Pancreas (tissue), 10 donors: ENCODE measurements at regions not wholly inside any gene's neighbourhood (a gene's known extent, or its start where the extent isn't known, plus 50 kb on each side); places are given as distances from the start of the nearest gene placed in this dataset.

Experiments
- ATAC-seq, 4 donors: fragments of 200-7000 bp; cut with Tn5 transposase; one replicate each; pipeline versions ENCODE4 v1.8.0 to v1.9.1; 2020; ENCODE audit warnings: mild to moderate bottlenecking in 4 of 4, moderate library complexity in 4 of 4
- DNase-seq, 6 donors: peaks; one replicate each; pipeline ENCODE4 v3.0.0-alpha.2; 2020
- FAIRE-seq: peaks from 2 replicates; lab custom pipeline; 2012; peaks lifted over from hg19 to GRCh38; lab: Jason Lieb, UNC
- H3K27ac ChIP-seq, 4 donors: fragments of 200-600 bp; sonication (generic); 1 replicate in 3 of 4; 2 replicates in 1 of 4; pipeline versions ENCODE4 v1.5.0 to v1.8.0; 2020
- H3K27me3 ChIP-seq, 4 donors: fragments of 200-600 bp; one replicate each; pipeline ENCODE4 v1.8.0; 2021
- H3K36me3 ChIP-seq, 3 donors: fragments of 200-600 bp; sonication (generic) in 1 of 3; one replicate each; pipeline versions ENCODE4 v1.5.0 to v1.8.0; 2020 to 2021
- H3K4me1 ChIP-seq, 3 donors: fragments of 200-600 bp; one replicate each; pipeline ENCODE4 v1.8.0; 2021
- H3K4me3 ChIP-seq, 4 donors: fragments of 200-600 bp; sonication (generic) in 2 of 4; one replicate each; pipeline versions ENCODE4 v1.5.0 to v1.8.0; 2020 to 2021
- H3K9me3 ChIP-seq, 4 donors: fragments of 200-600 bp; one replicate each; pipeline ENCODE4 v1.8.0; 2021
- CTCF ChIP-seq, 4 donors: fragments of 200-600 bp; sonication (generic) in 3 of 4; IDR thresholded peaks; one replicate each; pipeline versions ENCODE4 v1.5.0 to v1.8.0; 2021; ENCODE audit warnings: antibody characterized with exemption in 4 of 4
- WGBS, 2 donors: extraction: QIAGEN DNeasy Blood & Tissue Kit; methylation state at CpG; one replicate each; pipeline ENCODE4 v1.1.7; 2013; 5-methylcytosine and 5-hydroxymethylcytosine counted together
- intact Hi-C, 3 donors: fragments of 100-400 bp; cut with DNase I; formaldehyde crosslinking; loops; one replicate each; pipeline versions ENCODE4 v1.11.1 to v1.14.2; 2022
- donor health status: healthy with polysubstance abuse.
- donor health status: DM: no; HTN: no; CAD: no; lungs with moderate emphysema.
- donor health status: DM: no; HTN: no; CAD: no.
- donor health status: control.
- donor health status: control.
- donor health status: Bipolar disorder and iron deficiency.
- donor health status: DM: yes; HTN: yes; CAD: no.
- donor health status: DM: no; HTN: no; CAD: no.
- donor health status: DM: no; HTN: no; CAD: no.
- donor health status: DM: yes; HTN: yes; CAD: no.

GRCh38 chr9:4389003-4389402 lies 89.1 kb upstream of the GLIS3 start:
- FAIRE-seq: no peak

GRCh38 chr9:4386819-4387218 lies 87.0 kb upstream of the GLIS3 start:
- ATAC-seq: no peak
- 86 to 91% methylated on average over 3 of the region's 3 CpGs for WGBS, 2 donors
- Histone ChIP-seq H3K4me3 (no peak overlapping the region), H3K9me3 (no peaks in the 10 kb centered on the region), H3K27ac (no peak overlapping the region), H3K36me3 (no peaks in the 10 kb centered on the region), H3K27me3 (no peaks in the 10 kb centered on the region), H3K4me1 (no peaks in the 10 kb centered on the region)
- no peak for FAIRE-seq
- intact Hi-C loops: no loop called here
- no peak for DNase-seq
- no peak for TF ChIP-seq CTCF (IDR thresholded peaks at IDR 0.05)

More at GRCh38 chr9:4389003-4389402, 89.1 kb upstream of the GLIS3 start:
- no peaks in the 10 kb centered on the region for H3K4me1 ChIP-seq
- WGBS, 2 donors: 67 to 86% methylated on average over 5 of the region's 5 CpGs
- intact Hi-C loops: no loop called here
- H3K27me3 ChIP-seq: no peaks in the 10 kb centered on the region
- DNase-seq: no peak
- H3K27ac ChIP-seq: no peak overlapping the region
- no peak for ATAC-seq
- no peak for TF ChIP-seq CTCF (IDR thresholded peaks at IDR 0.05)
- no peaks in the 10 kb centered on the region for H3K36me3 ChIP-seq
- H3K4me3 ChIP-seq: no peak overlapping the region
- no peaks in the 10 kb centered on the region for H3K9me3 ChIP-seq

- WGBS, 2 donors: 59 to 69% methylated on average over 5 of the region's 5 CpGs
- Histone ChIP-seq H3K27ac (no peak overlapping the region), H3K4me1 (no peaks in the 10 kb centered on the region), H3K4me3 (no peak overlapping the region), H3K9me3 (no peaks in the 10 kb centered on the region), H3K27me3 (no peaks in the 10 kb centered on the region), H3K36me3 (no peaks in the 10 kb centered on the region)
- no peak for ATAC-seq
- FAIRE-seq: no peak
- DNase-seq: no peak
- intact Hi-C loops: no loop called here
- no peak for TF ChIP-seq CTCF (IDR thresholded peaks at IDR 0.05)
These were observed 84.9 kb upstream of the GLIS3 start for GRCh38 chr9:4384750-4385149.

- TF ChIP-seq CTCF (IDR thresholded peaks at IDR 0.05): peak in 1 of 4 donors; percentile 8
- Histone ChIP-seq H3K9me3 (no peaks in the 10 kb centered on the region), H3K36me3 (no peaks in the 10 kb centered on the region), H3K27me3 (no peaks in the 10 kb centered on the region), H3K4me3 (no peak overlapping the region), H3K27ac (no peak overlapping the region), H3K4me1 (no peaks in the 10 kb centered on the region)
- 41 to 46% methylated on average over 4 of the region's 4 CpGs for WGBS, 2 donors
- peak; percentile 63 for FAIRE-seq
- ATAC-seq: peak in 3 of 4 donors; percentile 45 to 64 (median 58)
- DNase-seq: no peak
- intact Hi-C loops: no loop called here
These were observed 83.0 kb upstream of the GLIS3 start for GRCh38 chr9:4382722-4383317.

- Histone ChIP-seq H3K36me3 (no peaks in the 10 kb centered on the region), H3K4me3 (no peak overlapping the region), H3K4me1 (no peaks in the 10 kb centered on the region), H3K9me3 (no peaks in the 10 kb centered on the region), H3K27me3 (no peaks in the 10 kb centered on the region), H3K27ac (no peak overlapping the region)
- WGBS, 2 donors: 79 to 88% methylated on average over 4 of the region's 4 CpGs
- no peak for FAIRE-seq
- TF ChIP-seq CTCF (IDR thresholded peaks at IDR 0.05): no peak
- no peak for ATAC-seq
- intact Hi-C loops: no loop called here
- no peak for DNase-seq
These were observed 81.9 kb upstream of the GLIS3 start for GRCh38 chr9:4381744-4382143.
